Psoas muscle (tissue), 7 donors: ENCODE measurements at regions not wholly inside any gene's neighbourhood (a gene's known extent, or its start where the extent isn't known, plus 50 kb on each side); places are given as distances from the start of the nearest gene placed in this dataset.

Source experiments
- ATAC-seq, 4 donors: fragments of 200-7000 bp; cut with Tn5 transposase; one replicate each; pipeline ENCODE4 v1.9.1; 2020; ENCODE audit warnings: moderate library complexity in 3 of 4, mild to moderate bottlenecking in 2 of 4
- DNase-seq, 2 donors: peaks; one replicate each; pipeline ENCODE4 v3.0.0-alpha.2; 2020
- H3K27ac ChIP-seq: fragments of 200-600 bp; one replicate; pipeline ENCODE4 v1.8.0; 2022
- H3K27me3 ChIP-seq, 3 donors: fragments of 200-600 bp in 1 of 3; one replicate each; pipeline versions ENCODE4 v1.6.1 to v1.8.0; 2013 to 2022; ENCODE audit warnings: low read length in 2 of 3, mild to moderate bottlenecking in 2 of 3, moderate library complexity in 1 of 3; ENCODE audit not compliant: insufficient read depth in 3 of 3
- H3K36me3 ChIP-seq, 2 donors: fragments of 200-600 bp in 1 of 2; one replicate each; pipeline versions ENCODE4 v1.6.1 to v1.8.0; 2013 to 2022; ENCODE audit warnings: low read depth in 1 of 2, mild to moderate bottlenecking in 1 of 2, moderate library complexity in 1 of 2; ENCODE audit not compliant: insufficient read depth in 1 of 2
- H3K4me1 ChIP-seq: fragments of 200-600 bp; one replicate; pipeline ENCODE4 v1.8.0; 2022
- H3K4me3 ChIP-seq: fragments of 200-600 bp; one replicate; pipeline ENCODE4 v1.8.0; 2022; ENCODE audit warnings: mild to moderate bottlenecking
- H3K9me3 ChIP-seq: fragments of 200-600 bp; one replicate; pipeline ENCODE4 v1.8.0; 2022
- CTCF ChIP-seq: fragments of 200-600 bp; IDR thresholded peaks from one replicate; pipeline ENCODE4 v1.8.0; 2022; ENCODE audit warnings: antibody characterized with exemption
- WGBS, 3 donors: extraction: QIAGEN DNeasy Blood & Tissue Kit; methylation state at CpG; one replicate each; pipeline versions ENCODE4 v1.1.6 to v1.1.7; 2013; 5-methylcytosine and 5-hydroxymethylcytosine counted together
- intact Hi-C, 2 donors: fragments of 100-400 bp; cut with DNase I; formaldehyde crosslinking; loops; one replicate each; pipeline versions ENCODE4 v1.11.0 to v1.14.2; 2022
- donor health status: healthy with polysubstance abuse.
- donor health status: DM: no; HTN: no; CAD: no; lungs with moderate emphysema.
- donor health status: Bipolar disorder and iron deficiency.
- donor health status: healthy.
- donor health status: DM: yes; HTN: yes; CAD: no.
- donor health status: DM: no; HTN: no; CAD: no.
- donor health status: DM: yes; HTN: yes; CAD: no.

DNA sequence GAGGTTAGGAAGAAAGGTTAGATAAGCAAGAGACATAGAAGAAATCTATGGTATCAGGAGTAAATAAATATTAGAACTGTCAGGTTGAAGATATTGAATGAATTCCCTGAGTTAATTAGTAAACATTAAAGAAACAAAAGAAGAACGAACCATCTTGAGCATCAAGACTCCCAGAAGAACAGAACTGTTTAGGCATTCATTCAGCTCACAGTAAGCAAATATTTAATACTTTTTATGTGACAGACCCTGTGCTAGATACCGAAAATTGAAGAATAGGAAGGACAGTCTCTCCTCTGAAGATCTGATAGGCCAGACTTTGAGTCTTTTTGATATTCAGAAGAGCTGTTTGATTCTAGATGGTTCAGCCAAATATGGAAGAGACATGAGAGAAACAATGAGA lies 731.5 kb downstream of the XPNPEP1 start:
- intact Hi-C loops, result no loop called here
- Histone ChIP-seq H3K9me3 (peaks cover 8% of the 10 kb centered on the region), H3K36me3 (no peaks in the 10 kb centered on the region), H3K4me3 (no peak overlapping the region), H3K4me1 (no peaks in the 10 kb centered on the region), H3K27me3 (no peaks in the 10 kb centered on the region), H3K27ac (no peak overlapping the region)
- TF ChIP-seq CTCF, result no peak
- DNase-seq, result no peak
- no peak for ATAC-seq
- WGBS, 3 donors, result 72 to 75% (median 74%) methylated on average over 2 of the region's 2 CpGs

GRCh38 chr10:109191341-109191740 lies 732.0 kb downstream of the XPNPEP1 start:
- no peaks in the 10 kb centered on the region for H3K36me3 ChIP-seq
- peaks cover 8% of the 10 kb centered on the region for H3K9me3 ChIP-seq
- 74 to 82% (median 78%) methylated on average over 5 of the region's 5 CpGs for WGBS, 3 donors
- TF ChIP-seq CTCF, result no peak
- no peak for DNase-seq
- no peak for ATAC-seq
- no peaks in the 10 kb centered on the region for H3K27me3 ChIP-seq
- H3K27ac ChIP-seq, result no peak overlapping the region
- H3K4me3 ChIP-seq, result no peak overlapping the region
- H3K4me1 ChIP-seq, result no peaks in the 10 kb centered on the region
- intact Hi-C loops, result no loop called here

GRCh38 chr10:109187677-109188076 lies 735.6 kb downstream of the XPNPEP1 start:
- no peaks in the 10 kb centered on the region for H3K27me3 ChIP-seq
- no peak for ATAC-seq
- no peak for DNase-seq
- WGBS, 3 donors, result 20 to 37% (median 22%) methylated on average over 2 of the region's 2 CpGs
- intact Hi-C loops, result no loop called here
- H3K4me3 ChIP-seq, result no peak overlapping the region
- no peak for TF ChIP-seq CTCF
- H3K9me3 ChIP-seq, result peaks cover 15% of the 10 kb centered on the region
- no peaks in the 10 kb centered on the region for H3K4me1 ChIP-seq
- H3K27ac ChIP-seq, result no peak overlapping the region
- no peaks in the 10 kb centered on the region for H3K36me3 ChIP-seq

GRCh38 chr10:109183366-109183765 lies 739.9 kb downstream of the XPNPEP1 start:
- ATAC-seq, result no peak
- intact Hi-C loops, result no loop called here
- H3K36me3 ChIP-seq, result no peaks in the 10 kb centered on the region
- no peaks in the 10 kb centered on the region for H3K27me3 ChIP-seq
- H3K27ac ChIP-seq, result no peak overlapping the region
- H3K4me1 ChIP-seq, result no peaks in the 10 kb centered on the region
- DNase-seq, result no peak
- H3K4me3 ChIP-seq, result no peak overlapping the region
- peaks cover 7% of the 10 kb centered on the region for H3K9me3 ChIP-seq
- no peak for TF ChIP-seq CTCF

GRCh38 chr10:109178591-109178990 lies 744.7 kb downstream of the XPNPEP1 start:
- H3K9me3 ChIP-seq, result no peaks in the 10 kb centered on the region
- no peak overlapping the region for H3K27ac ChIP-seq
- DNase-seq, result no peak
- no peaks in the 10 kb centered on the region for H3K4me1 ChIP-seq
- WGBS, 3 donors, result 15 to 29% (median 27%) methylated on average over 1 of the region's 1 CpG
- no peaks in the 10 kb centered on the region for H3K27me3 ChIP-seq
- intact Hi-C loops, result no loop called here
- no peaks in the 10 kb centered on the region for H3K36me3 ChIP-seq
- TF ChIP-seq CTCF, result no peak
- H3K4me3 ChIP-seq, result no peak overlapping the region
- ATAC-seq, result no peak
